Ovary (tissue), 7 donors: ENCODE measurements at regions not wholly inside any gene's neighbourhood (a gene's known extent, or its start where the extent isn't known, plus 50 kb on each side); places are given as distances from the start of the nearest gene placed in this dataset.

Experiments
- DNase-seq, 5 donors: peaks; one replicate each; pipeline ENCODE4 v3.0.0-alpha.2; 2019 to 2020
- H3K27ac ChIP-seq, 2 donors: fragments of 200-600 bp; one replicate each; pipeline versions ENCODE4 v1.5.1 to v1.8.0; 2019 to 2022
- H3K27me3 ChIP-seq: fragments of 200-600 bp; one replicate; pipeline ENCODE4 v1.8.0; 2022
- H3K36me3 ChIP-seq: fragments of 200-600 bp; sonication (generic); one replicate; pipeline ENCODE4 v1.5.1; 2019
- H3K4me1 ChIP-seq: one replicate; pipeline ENCODE4 v1.8.1; 2013; ENCODE audit warnings: mild to moderate bottlenecking, moderate library complexity; ENCODE audit not compliant: insufficient read depth
- H3K4me3 ChIP-seq: fragments of 200-600 bp; sonication (generic); one replicate; pipeline ENCODE4 v1.5.1; 2017
- H3K9me3 ChIP-seq, 2 donors: fragments of 200-600 bp in 1 of 2; sonication (generic) in 1 of 2; one replicate each; pipeline versions ENCODE4 v1.5.1 to v1.8.1; 2013 to 2019; ENCODE audit warnings: mild to moderate bottlenecking in 1 of 2, moderate library complexity in 1 of 2
- CTCF ChIP-seq, 3 donors: fragments of 450-650 bp in 2 of 3; fragments of 200-600 bp in 1 of 3; IDR thresholded peaks; one replicate each; pipeline versions ENCODE4 v1.5.1 to v1.8.0; 2016 to 2022; ENCODE audit warnings: antibody characterized with exemption in 3 of 3, mild to moderate bottlenecking in 1 of 3
- EP300 ChIP-seq: sonication (generic); formaldehyde crosslinking; IDR thresholded peaks from one replicate; pipeline ENCODE4 v1.6.1; 2017; ENCODE audit warnings: antibody characterized with exemption
- POLR2A ChIP-seq: fragments of 450-650 bp; IDR thresholded peaks from one replicate; pipeline ENCODE4 v1.6.1; 2017; ENCODE audit warnings: antibody characterized with exemption, mild to moderate bottlenecking, moderate library complexity
- WGBS, 3 donors: extraction: QIAGEN DNeasy Blood & Tissue Kit in 1 of 3; methylation state at CpG; one replicate each; pipeline versions ENCODE4 v1.1.5 to v1.1.7; 2013 to 2017; 5-methylcytosine and 5-hydroxymethylcytosine counted together
- intact Hi-C, 4 donors: fragments of 100-400 bp; cut with DNase I; formaldehyde crosslinking; loops; one replicate each; pipeline versions ENCODE4 v1.11.0 to v1.15.1; 2022 to 2023
- donor health status: DM: no; HTN: no; CAD: no; lungs with moderate emphysema.
- donor health status: DM: no; HTN: no; CAD: no.
- donor health status: Bipolar disorder and iron deficiency.
- donor health status: DM: no; HTN: no; CAD: no.
- donor health status: DM: yes; HTN: yes; CAD: no.

DNA sequence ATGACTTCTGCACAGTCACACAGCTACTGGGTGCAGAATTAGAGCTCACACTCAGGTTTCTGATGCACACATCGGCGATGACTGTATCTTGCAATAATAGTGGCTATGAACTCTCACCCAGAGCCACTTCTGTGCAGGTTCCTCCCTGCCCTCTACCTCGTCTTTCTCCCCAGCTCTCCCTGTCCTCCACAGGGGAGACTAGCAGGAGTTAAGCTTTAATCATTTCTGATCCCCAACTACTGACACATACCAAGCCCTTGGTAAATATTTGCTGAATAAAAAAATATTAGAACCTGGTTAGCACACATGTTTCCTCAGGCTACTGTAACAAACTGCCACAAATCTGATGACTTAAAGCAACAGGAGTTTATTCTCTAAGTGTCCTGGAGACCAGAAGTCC lies 222.7 kb upstream of the FOXA2 start:
- Histone ChIP-seq H3K27me3 (no peaks in the 10 kb centered on the region), H3K4me1 (no peaks in the 10 kb centered on the region), H3K4me3 (no peak overlapping the region), H3K36me3 (no peaks in the 10 kb centered on the region), H3K9me3 (no peaks in the 10 kb centered on the region), H3K27ac (no peak overlapping the region)
- intact Hi-C loops: no loop called here
- TF ChIP-seq POLR2A: no peak
- no peak for TF ChIP-seq EP300
- TF ChIP-seq CTCF (IDR thresholded peaks at IDR 0.05): no peak
- WGBS, 3 donors: 71 to 90% (median 82%) methylated on average over 3 of the region's 3 CpGs
- no peak for DNase-seq

DNA sequence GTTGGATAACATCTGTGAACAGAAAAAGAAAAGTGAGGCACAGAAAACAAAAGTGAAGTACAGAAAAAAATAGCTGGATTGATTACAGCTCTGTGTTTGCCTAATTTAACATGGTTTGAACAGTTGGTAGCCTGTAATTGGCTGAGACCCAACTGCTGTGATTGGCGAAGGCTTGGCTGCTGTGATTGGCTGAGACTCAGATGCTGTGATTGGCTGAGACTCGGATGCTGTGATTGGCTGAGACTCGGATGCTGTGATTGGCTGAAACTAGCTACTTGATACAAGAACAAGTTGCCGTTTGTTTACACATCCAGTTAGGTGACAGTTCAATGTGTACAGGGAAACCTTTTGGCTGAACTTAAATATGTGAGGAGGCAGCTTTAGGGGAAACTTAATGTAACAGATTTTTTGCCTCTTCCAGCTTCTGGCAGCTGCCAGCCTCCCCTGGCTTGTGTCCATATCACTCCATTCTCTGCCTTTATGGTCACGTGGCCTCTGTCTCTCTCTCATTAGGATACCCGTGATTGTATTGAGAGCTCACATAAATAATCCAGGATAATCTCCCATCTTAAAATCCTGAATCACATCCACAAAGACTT lies 223.4 kb upstream of the FOXA2 start:
- intact Hi-C loops: no loop called here
- Histone ChIP-seq H3K27ac (no peak overlapping the region), H3K27me3 (no peaks in the 10 kb centered on the region), H3K4me1 (no peaks in the 10 kb centered on the region), H3K36me3 (no peaks in the 10 kb centered on the region), H3K4me3 (no peak overlapping the region), H3K9me3 (no peaks in the 10 kb centered on the region)
- 61 to 69% (median 67%) methylated on average over 6 of the region's 6 CpGs for WGBS, 3 donors
- no peak for DNase-seq
- TF ChIP-seq POLR2A (no peak), EP300 (no peak), CTCF (IDR thresholded peaks at IDR 0.05) (no peak)

DNA sequence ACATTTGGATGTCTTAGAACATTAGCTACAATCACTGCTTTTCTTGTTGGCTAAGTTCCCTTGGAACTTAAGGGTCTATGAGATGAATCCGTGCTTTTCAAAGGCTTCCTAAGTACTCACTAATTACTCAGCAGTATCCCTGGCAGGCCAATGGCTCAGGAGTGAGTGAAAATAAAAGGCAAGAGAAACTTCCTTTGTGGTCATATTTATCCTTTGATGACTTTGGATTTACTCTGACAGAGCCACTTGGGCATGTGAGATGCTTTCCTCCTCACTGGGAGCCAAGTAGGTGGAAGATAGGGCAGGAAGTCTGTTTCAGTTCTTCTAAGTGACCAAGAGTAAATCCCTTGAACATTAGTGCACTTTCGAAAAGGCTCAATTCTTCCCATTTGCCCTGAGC lies 224.3 kb upstream of the FOXA2 start:
- H3K36me3 ChIP-seq: no peaks in the 10 kb centered on the region
- H3K27me3 ChIP-seq: no peaks in the 10 kb centered on the region
- TF ChIP-seq POLR2A: no peak
- no peak for TF ChIP-seq EP300
- no peak for TF ChIP-seq CTCF (IDR thresholded peaks at IDR 0.05)
- intact Hi-C loops: no loop called here
- H3K4me1 ChIP-seq: no peaks in the 10 kb centered on the region
- DNase-seq: no peak
- no peak overlapping the region for H3K4me3 ChIP-seq
- no peaks in the 10 kb centered on the region for H3K9me3 ChIP-seq
- no peak overlapping the region for H3K27ac ChIP-seq
- 73 to 81% (median 80%) methylated on average over 2 of the region's 2 CpGs for WGBS, 3 donors

- no peak for TF ChIP-seq POLR2A
- TF ChIP-seq EP300: no peak
- no peak for TF ChIP-seq CTCF (IDR thresholded peaks at IDR 0.05)
- no peaks in the 10 kb centered on the region for H3K9me3 ChIP-seq
- H3K4me1 ChIP-seq: no peaks in the 10 kb centered on the region
- intact Hi-C loops: no loop called here
- H3K4me3 ChIP-seq: no peak overlapping the region
- no peak overlapping the region for H3K27ac ChIP-seq
- H3K36me3 ChIP-seq: no peaks in the 10 kb centered on the region
- 82 to 88% (median 84%) methylated on average over 7 of the region's 7 CpGs for WGBS, 3 donors
- no peaks in the 10 kb centered on the region for H3K27me3 ChIP-seq
- no peak for DNase-seq
These were observed 225.1 kb upstream of the SSTR4 start for GRCh38 chr20:22810030-22810429.
